Body of pancreas (tissue), 4 donors: ENCODE measurements at regions not wholly inside any gene's neighbourhood (a gene's known extent, or its start where the extent isn't known, plus 50 kb on each side); places are given as distances from the start of the nearest gene placed in this dataset.

Experiments
- POLR2A ChIP-seq, 3 donors: fragments of 450-650 bp; IDR thresholded peaks; one replicate each; pipeline ENCODE4 v1.6.1; 2016; ENCODE audit warnings: antibody characterized with exemption in 3 of 3, mild to moderate bottlenecking in 2 of 3
- TF ChIP-seq, protein P1 (sequence below), 7 experiments: fragments of 450-650 bp in 4 of 7; fragments of 200-600 bp in 3 of 7; sonication (generic) in 3 of 7; IDR thresholded peaks; one replicate each; pipeline ENCODE4 v1.5.1; 2016 to 2019; ENCODE audit warnings: antibody characterized with exemption in 7 of 7

GRCh38 chr11:45048870-45049691 is 97.4 kb upstream of the PRDM11 start:
- TF ChIP-seq, protein P1, sequence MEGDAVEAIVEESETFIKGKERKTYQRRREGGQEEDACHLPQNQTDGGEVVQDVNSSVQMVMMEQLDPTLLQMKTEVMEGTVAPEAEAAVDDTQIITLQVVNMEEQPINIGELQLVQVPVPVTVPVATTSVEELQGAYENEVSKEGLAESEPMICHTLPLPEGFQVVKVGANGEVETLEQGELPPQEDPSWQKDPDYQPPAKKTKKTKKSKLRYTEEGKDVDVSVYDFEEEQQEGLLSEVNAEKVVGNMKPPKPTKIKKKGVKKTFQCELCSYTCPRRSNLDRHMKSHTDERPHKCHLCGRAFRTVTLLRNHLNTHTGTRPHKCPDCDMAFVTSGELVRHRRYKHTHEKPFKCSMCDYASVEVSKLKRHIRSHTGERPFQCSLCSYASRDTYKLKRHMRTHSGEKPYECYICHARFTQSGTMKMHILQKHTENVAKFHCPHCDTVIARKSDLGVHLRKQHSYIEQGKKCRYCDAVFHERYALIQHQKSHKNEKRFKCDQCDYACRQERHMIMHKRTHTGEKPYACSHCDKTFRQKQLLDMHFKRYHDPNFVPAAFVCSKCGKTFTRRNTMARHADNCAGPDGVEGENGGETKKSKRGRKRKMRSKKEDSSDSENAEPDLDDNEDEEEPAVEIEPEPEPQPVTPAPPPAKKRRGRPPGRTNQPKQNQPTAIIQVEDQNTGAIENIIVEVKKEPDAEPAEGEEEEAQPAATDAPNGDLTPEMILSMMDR (IDR thresholded peaks at IDR 0.05): no peak
- TF ChIP-seq POLR2A (IDR thresholded peaks at IDR 0.05): no peak
